Osteoblast (primary cell): ENCODE measurements at regions not wholly inside any gene's neighbourhood (a gene's known extent, or its start where the extent isn't known, plus 50 kb on each side); places are given as distances from the start of the nearest gene placed in this dataset.

ENCODE experiments used
- DNase-seq: peaks from one replicate; pipeline ENCODE4 v3.0.0; 2011; ENCODE audit warnings: low spot score, mixed read lengths; ENCODE audit not compliant: insufficient read length; ENCODE audit errors: missing footprints
- H2AFZ ChIP-seq: 2 replicates; pipeline ENCODE4 v1.6.0; 2011; ENCODE audit warnings: mild to moderate bottlenecking, low read length
- H3K27ac ChIP-seq: 2 replicates; pipeline ENCODE4 v1.5.1; 2011; ENCODE audit warnings: mild to moderate bottlenecking, low read depth, low read length, moderate library complexity
- H3K27me3 ChIP-seq: 2 replicates; pipeline ENCODE4 v1.6.0; 2012; ENCODE audit warnings: mild to moderate bottlenecking, control low read depth, inconsistent platforms, low read length, moderate library complexity; ENCODE audit not compliant: insufficient read depth
- H3K36me3 ChIP-seq: 2 replicates; pipeline ENCODE4 v1.5.1; 2011; ENCODE audit warnings: mild to moderate bottlenecking, low read length, control low read depth, moderate library complexity; ENCODE audit not compliant: insufficient read depth
- H3K4me1 ChIP-seq: 2 replicates; pipeline ENCODE4 v1.5.1; 2011; ENCODE audit warnings: mild to moderate bottlenecking, low read length, control low read depth, moderate library complexity; ENCODE audit not compliant: insufficient read depth
- H3K4me2 ChIP-seq: 2 replicates; pipeline ENCODE4 v1.6.0; 2011; ENCODE audit warnings: mild to moderate bottlenecking, low read length; ENCODE audit not compliant: insufficient read depth
- H3K4me3 ChIP-seq: fragments of 200-600 bp; sonication (generic); 3 replicates; pipeline ENCODE4 v1.5.1; 2012; ENCODE audit warnings: mild to moderate bottlenecking, low read length, inconsistent platforms; ENCODE audit not compliant: insufficient read depth
- H3K79me2 ChIP-seq: 2 replicates; pipeline ENCODE4 v1.6.0; 2012; ENCODE audit warnings: mild to moderate bottlenecking, low read length, control low read depth, inconsistent platforms; ENCODE audit not compliant: insufficient read depth
- H3K9me3 ChIP-seq: 2 replicates; pipeline ENCODE4 v1.5.1; 2011; ENCODE audit warnings: low read depth, low read length, control low read depth
- H4K20me1 ChIP-seq: 2 replicates; pipeline ENCODE4 v1.6.0; 2012; ENCODE audit warnings: mild to moderate bottlenecking, low read length, control low read depth; ENCODE audit not compliant: insufficient read depth
- CTCF ChIP-seq: IDR thresholded peaks from 2 replicates; pipeline ENCODE4 v1.5.1; 2011; ENCODE audit warnings: mild to moderate bottlenecking, low read depth, low read length, moderate library complexity; ENCODE audit errors: extremely low read depth

- Histone ChIP-seq H3K4me1 (peaks cover 7% of the 10 kb centered on the region), H3K36me3 (no peaks in the 10 kb centered on the region), H3K79me2 (no peaks in the 10 kb centered on the region), H2AFZ (no peak overlapping the region), H3K4me3 (no peak overlapping the region), H3K4me2 (no peak overlapping the region), H3K27me3 (no peaks in the 10 kb centered on the region), H3K9me3 (no peaks in the 10 kb centered on the region), H4K20me1 (no peaks in the 10 kb centered on the region), H3K27ac (no peak overlapping the region)
- no peak for TF ChIP-seq CTCF
- DNase-seq, result peak; percentile 18
Observed at GRCh38 chr2:226413498-226414130, 386.0 kb downstream of the IRS1 start.

- Histone ChIP-seq H3K36me3 (no peaks in the 10 kb centered on the region), H3K27me3 (no peaks in the 10 kb centered on the region), H4K20me1 (no peaks in the 10 kb centered on the region), H3K4me2 (no peak overlapping the region), H2AFZ (peak overlapping the region; percentile 30), H3K4me1 (peaks cover 7% of the 10 kb centered on the region), H3K4me3 (no peak overlapping the region), H3K9me3 (no peaks in the 10 kb centered on the region), H3K79me2 (no peaks in the 10 kb centered on the region), H3K27ac (no peak overlapping the region)
- DNase-seq, result peak; percentile 1
- TF ChIP-seq CTCF, result no peak
Observed at GRCh38 chr2:226411727-226412360, 387.8 kb downstream of the IRS1 start.

GRCh38 chr2:226411205-226411604 lies 388.4 kb downstream of the IRS1 start:
- Histone ChIP-seq H3K36me3 (no peaks in the 10 kb centered on the region), H3K4me2 (no peak overlapping the region), H3K4me3 (no peak overlapping the region), H3K9me3 (no peaks in the 10 kb centered on the region), H3K4me1 (peaks cover 7% of the 10 kb centered on the region), H4K20me1 (no peaks in the 10 kb centered on the region), H2AFZ (no peak overlapping the region), H3K79me2 (no peaks in the 10 kb centered on the region), H3K27ac (no peak overlapping the region), H3K27me3 (no peaks in the 10 kb centered on the region)
- TF ChIP-seq CTCF, result no peak
- DNase-seq, result no peak

- H4K20me1 ChIP-seq, result no peaks in the 10 kb centered on the region
- no peaks in the 10 kb centered on the region for H3K36me3 ChIP-seq
- H3K4me1 ChIP-seq, result peaks cover 7% of the 10 kb centered on the region
- H3K9me3 ChIP-seq, result no peaks in the 10 kb centered on the region
- no peak for TF ChIP-seq CTCF
- no peak overlapping the region for H2AFZ ChIP-seq
- no peak overlapping the region for H3K27ac ChIP-seq
- no peak overlapping the region for H3K4me2 ChIP-seq
- no peaks in the 10 kb centered on the region for H3K79me2 ChIP-seq
- DNase-seq, result no peak
- H3K27me3 ChIP-seq, result no peaks in the 10 kb centered on the region
- no peak overlapping the region for H3K4me3 ChIP-seq
Observed at GRCh38 chr2:226410247-226410835, 389.3 kb downstream of the IRS1 start.
